ENCODE measurements at regions not wholly inside any gene's neighbourhood (a gene's known extent, or its start where the extent isn't known, plus 50 kb on each side); places are given as distances from the start of the nearest gene placed in this dataset.

DNA sequence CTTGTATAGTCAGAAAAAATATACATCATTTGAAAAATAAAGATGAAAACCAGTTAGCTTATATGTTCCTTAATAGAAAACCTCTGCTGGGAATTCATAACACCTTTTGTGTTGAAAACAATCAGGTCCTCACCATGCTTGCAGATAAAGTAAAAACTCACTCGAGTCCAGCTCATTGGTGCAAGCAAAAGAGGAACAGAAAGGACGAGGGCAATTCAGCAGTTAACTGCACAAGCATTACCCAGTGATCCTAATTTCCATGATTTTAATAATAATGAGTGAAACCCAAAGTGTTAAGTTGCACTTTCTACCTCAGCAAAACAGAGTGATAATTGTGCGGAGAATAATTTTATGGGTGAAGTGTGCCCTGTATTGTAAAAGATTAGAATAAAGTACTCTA, 839.9 kb downstream of the BCL11A start:
- DNase-seq (ENCODE audit: low read depth): no peak
- TF ChIP-seq, protein P1, sequence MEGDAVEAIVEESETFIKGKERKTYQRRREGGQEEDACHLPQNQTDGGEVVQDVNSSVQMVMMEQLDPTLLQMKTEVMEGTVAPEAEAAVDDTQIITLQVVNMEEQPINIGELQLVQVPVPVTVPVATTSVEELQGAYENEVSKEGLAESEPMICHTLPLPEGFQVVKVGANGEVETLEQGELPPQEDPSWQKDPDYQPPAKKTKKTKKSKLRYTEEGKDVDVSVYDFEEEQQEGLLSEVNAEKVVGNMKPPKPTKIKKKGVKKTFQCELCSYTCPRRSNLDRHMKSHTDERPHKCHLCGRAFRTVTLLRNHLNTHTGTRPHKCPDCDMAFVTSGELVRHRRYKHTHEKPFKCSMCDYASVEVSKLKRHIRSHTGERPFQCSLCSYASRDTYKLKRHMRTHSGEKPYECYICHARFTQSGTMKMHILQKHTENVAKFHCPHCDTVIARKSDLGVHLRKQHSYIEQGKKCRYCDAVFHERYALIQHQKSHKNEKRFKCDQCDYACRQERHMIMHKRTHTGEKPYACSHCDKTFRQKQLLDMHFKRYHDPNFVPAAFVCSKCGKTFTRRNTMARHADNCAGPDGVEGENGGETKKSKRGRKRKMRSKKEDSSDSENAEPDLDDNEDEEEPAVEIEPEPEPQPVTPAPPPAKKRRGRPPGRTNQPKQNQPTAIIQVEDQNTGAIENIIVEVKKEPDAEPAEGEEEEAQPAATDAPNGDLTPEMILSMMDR (IDR thresholded peaks at IDR 0.05; ENCODE audit: insufficient read depth, low read length): no peak
- no peak overlapping the region for H3K4me3 ChIP-seq (ENCODE audit: low read depth, low read length)

DNA sequence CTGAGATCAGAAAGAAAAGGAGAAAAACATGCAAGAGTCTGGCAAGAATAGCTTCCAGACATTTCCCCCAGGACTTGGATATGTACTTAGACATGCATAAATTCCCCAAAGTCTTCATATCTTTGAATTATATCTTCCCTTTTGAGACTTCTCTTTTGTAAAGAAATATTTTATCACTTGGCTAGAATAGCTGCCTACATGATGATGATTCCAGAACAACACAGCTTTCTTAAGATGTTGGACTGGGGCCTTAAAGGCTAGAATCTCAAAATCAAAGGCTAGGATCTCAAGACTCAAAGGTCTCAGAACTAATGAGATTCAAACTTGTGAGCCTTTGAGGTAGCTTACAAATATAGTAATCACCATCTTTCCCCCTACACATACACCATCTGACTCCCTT, 842.3 kb downstream of the BCL11A start:
- H3K4me3 ChIP-seq (ENCODE audit: low read depth, low read length): no peak overlapping the region
- TF ChIP-seq, protein P1 (IDR thresholded peaks at IDR 0.05; ENCODE audit: insufficient read depth, low read length): no peak
- no peak for DNase-seq (ENCODE audit: low read depth)

DNA sequence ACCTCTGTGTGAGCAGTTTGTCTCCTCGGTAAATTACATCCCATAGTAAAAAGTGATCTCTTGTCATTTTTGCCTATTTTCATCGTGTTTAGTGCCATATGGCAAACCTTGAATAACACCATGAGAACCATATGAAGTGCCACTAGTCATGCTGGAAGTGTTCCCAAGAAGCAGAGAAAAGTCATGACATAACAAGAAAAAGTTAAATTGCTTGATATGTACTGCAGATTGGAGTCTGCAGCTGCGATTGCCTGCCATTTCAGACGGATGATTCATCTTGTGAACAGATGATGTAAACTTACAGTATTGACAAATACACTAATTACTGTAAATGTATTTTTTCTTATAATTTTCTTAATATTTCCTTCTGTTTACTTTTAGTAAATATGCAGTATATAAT, 846.7 kb downstream of the BCL11A start:
- DNase-seq (ENCODE audit: low read depth): no peak
- no peak overlapping the region for H3K4me3 ChIP-seq (ENCODE audit: low read depth, low read length)
- TF ChIP-seq, protein P1 (IDR thresholded peaks at IDR 0.05; ENCODE audit: insufficient read depth, low read length): no peak

DNA sequence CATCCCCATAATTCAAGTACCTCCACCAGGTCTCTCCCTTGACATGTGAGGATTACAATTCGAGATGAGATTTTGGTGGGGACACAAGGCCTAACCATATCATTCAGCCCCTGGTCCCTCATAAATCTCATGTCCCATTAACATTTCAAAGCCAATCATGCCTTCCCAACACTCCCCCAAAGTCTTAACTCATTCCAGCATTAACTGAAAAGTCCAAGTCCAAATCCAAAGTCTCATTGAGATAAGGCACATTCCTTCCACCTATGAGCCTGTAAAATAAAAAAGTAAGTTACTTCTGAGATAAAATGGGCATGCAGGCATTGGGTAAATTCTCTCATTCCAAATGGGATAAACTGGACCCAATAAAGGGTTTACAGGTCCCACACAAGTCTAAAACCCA, 849.7 kb downstream of the BCL11A start:
- DNase-seq (ENCODE audit: low read depth): no peak
- TF ChIP-seq, protein P1 (IDR thresholded peaks at IDR 0.05; ENCODE audit: insufficient read depth, low read length): no peak
- H3K4me3 ChIP-seq (ENCODE audit: low read depth, low read length): no peak overlapping the region

DNA sequence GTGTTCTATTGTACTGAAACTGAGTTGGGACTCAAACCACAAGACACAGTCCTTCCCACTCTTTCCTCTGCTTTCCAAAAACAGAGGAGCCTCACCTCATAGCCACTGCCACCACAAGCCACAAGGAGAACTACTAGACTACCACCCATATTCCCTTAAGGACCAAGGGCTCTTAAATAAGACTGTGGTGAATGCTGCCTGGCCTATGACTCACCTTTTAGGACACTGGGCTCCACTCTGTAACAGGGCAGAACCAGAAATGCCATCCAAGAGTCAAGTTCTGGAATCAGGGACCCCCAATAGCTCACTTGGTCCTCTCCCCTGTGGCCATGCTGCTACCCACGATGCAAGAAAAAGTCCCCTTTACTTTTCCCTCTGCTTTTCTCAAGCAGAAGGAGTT, 851.4 kb downstream of the BCL11A start:
- no peak overlapping the region for H3K4me3 ChIP-seq (ENCODE audit: low read depth, low read length)
- TF ChIP-seq, protein P1 (IDR thresholded peaks at IDR 0.05; ENCODE audit: insufficient read depth, low read length): no peak
- DNase-seq (ENCODE audit: low read depth): no peak

DNA sequence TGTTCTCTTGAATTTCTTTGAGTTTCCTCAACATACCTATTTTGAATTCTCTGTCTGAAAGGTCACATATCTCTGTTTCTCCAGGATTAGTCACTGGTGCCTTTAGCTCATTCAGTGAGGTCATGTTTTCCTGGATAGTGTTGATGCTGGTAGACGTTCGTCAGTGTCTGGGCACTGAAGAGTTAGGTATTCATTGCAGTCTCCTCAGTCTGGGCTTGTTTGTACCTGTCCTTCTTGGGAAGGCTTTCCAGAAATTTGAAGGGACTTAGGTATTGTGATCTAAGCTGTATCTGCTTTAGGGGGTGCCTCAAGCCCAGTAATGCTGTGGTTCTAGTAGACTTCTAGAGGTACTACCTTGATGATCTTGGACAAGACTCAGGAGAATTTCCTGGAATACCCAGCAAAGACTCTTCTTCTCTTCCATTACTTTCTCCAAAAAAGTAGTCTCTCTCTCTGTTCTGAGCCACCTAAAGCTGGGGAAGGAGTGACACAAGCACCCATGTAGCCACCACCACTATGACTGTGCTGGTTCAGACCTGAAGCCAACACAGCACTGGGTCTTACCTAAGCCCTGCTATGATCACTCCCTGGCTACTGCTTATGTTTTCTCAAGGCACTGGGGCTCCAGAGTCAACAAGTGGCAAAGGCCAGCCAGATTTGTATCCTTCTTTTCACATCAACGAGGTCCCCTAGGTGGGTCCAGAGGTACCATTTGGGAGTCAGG, 852.0 kb downstream of the BCL11A start:
- TF ChIP-seq, protein P1 (IDR thresholded peaks at IDR 0.05; ENCODE audit: insufficient read depth, low read length): no peak
- no peak overlapping the region for H3K4me3 ChIP-seq (ENCODE audit: low read depth, low read length)
- DNase-seq (ENCODE audit: low read depth): no peak

DNA sequence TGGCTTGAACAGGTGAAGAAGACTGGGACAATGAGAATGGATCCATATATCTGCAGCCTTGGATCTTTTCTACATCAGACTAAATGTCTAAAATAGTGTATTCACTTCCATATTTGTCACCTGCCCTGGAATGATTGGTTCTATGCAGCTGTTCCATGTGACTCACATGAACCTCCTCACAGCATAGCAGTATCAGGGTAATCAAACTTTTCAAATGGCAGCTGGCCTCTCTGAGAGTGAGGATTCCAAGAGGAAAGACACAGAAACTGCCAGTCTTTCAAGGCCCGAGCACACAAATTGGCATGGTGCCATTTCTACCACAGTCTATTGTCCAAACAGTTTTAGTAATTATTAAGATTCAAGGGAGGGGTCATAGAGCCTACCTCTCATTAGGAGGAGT, 859.3 kb downstream of the BCL11A start:
- DNase-seq (ENCODE audit: low read depth): no peak
- TF ChIP-seq, protein P1 (IDR thresholded peaks at IDR 0.05; ENCODE audit: insufficient read depth, low read length): no peak

More for the DNA sequence above, 859.3 kb downstream of the BCL11A start:
- H3K4me3 ChIP-seq (ENCODE audit: low read depth, low read length): no peak overlapping the region

Measured in fibroblast of the aortic adventitia (primary cell).